K562 (cell line): ENCODE measurements at regions not wholly inside any gene's neighbourhood (a gene's known extent, or its start where the extent isn't known, plus 50 kb on each side); places are given as distances from the start of the nearest gene placed in this dataset.

ENCODE experiments used
- CAMTA2 ChIP-seq: fragments of 250-450 bp; sonication (Bioruptor Pico); conservative IDR thresholded peaks from 2 replicates; pipeline ENCODE4 v1.5.1; 2022
- CBX1 ChIP-seq: sonication (generic); IDR thresholded peaks from 2 replicates; pipeline ENCODE4 v1.6.1; 2016; ENCODE audit warnings: antibody characterized with exemption, low read depth, mild to moderate bottlenecking
- GTF2B ChIP-seq: IDR thresholded peaks from 2 replicates; pipeline ENCODE4 v1.6.1; 2011; ENCODE audit not compliant: insufficient read length; ENCODE audit errors: extremely low read depth
- HBP1 ChIP-seq: fragments of 450-650 bp; formaldehyde crosslinking; IDR thresholded peaks from 2 replicates; pipeline ENCODE4 v1.4.0; 2022; ENCODE audit warnings: missing genetic modification characterization
- PYGO2 ChIP-seq: fragments of 450-650 bp; IDR thresholded peaks from 2 replicates; pipeline ENCODE4 v1.6.1; 2016; ENCODE audit warnings: mild to moderate bottlenecking, missing genetic modification characterization, moderate library complexity, missing compliant biosample characterization
- SRF ChIP-seq, 2 experiments: fragments of 250-450, 450-650 bp in 1 of 2; sonication (Bioruptor Pico) in 1 of 2; sonication (generic) in 1 of 2; formaldehyde crosslinking; IDR thresholded peaks; 2 replicates each; pipeline versions ENCODE4 v1.5.0 to v1.5.1; 2020 to 2022; ENCODE audit warnings: mild to moderate bottlenecking in 1 of 2, missing genetic modification reagents in 1 of 2
- TBP ChIP-seq: optimal IDR thresholded peaks from 2 replicates; pipeline ENCODE3; 2011; ENCODE audit warnings: low read depth, low read length, improper control_type of control experiment
- YBX1 ChIP-seq: fragments of 450-650 bp; IDR thresholded peaks from 2 replicates; pipeline ENCODE4 v1.7.1; 2016; ENCODE audit warnings: mild to moderate bottlenecking
- TF ChIP-seq, protein P1 (sequence below): fragments of 200-600 bp; sonication (generic); IDR thresholded peaks from one replicate; pipeline ENCODE4 v1.6.1; 2012; ENCODE audit warnings: mild to moderate bottlenecking, low read depth, low read length, inconsistent platforms
- TF ChIP-seq, protein P2 (sequence below): fragments of 200-800 bp; sonication (Bioruptor generic); IDR thresholded peaks from 2 replicates; pipeline ENCODE4 v1.6.1; 2017; ENCODE audit warnings: missing genetic modification characterization, missing compliant biosample characterization

DNA sequence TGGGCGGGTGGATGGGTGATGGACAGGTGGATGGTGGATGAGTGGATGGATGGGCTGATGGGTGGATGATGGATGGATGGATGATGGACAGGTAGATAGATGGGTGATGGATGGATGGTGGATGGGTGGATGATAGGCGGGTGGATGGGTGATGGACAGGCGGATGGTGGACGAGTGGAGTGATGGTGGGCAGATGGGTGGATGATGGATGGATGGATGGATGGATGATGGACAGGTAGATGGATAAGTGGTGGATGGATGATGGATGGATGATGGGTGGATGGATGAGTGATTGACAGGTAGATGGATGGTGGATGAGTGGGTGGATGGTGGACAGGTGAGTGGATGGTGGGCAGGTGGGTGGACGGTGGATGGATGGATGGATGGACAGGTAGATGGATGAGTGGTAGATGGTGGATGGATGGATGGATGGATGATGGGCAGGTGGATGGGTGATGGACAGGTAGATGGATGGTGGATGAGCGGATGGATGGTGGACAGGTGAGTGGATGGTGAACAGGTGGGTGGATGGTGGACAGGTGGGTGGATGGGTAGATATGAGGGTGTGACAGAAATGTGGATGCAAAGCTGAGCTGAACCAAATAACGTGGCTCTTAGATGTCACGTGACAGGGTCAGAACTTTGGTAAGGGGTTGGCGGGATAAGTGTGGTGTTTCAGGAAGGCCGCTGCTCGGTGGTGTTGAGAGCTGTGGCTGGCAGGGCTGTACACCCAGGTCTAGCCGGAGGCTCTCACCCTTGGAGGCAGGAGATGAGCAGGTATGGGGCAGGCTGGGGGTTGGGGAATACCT lies 234.3 kb upstream of the CIBAR2 start (continued):
- TF ChIP-seq, protein P1, sequence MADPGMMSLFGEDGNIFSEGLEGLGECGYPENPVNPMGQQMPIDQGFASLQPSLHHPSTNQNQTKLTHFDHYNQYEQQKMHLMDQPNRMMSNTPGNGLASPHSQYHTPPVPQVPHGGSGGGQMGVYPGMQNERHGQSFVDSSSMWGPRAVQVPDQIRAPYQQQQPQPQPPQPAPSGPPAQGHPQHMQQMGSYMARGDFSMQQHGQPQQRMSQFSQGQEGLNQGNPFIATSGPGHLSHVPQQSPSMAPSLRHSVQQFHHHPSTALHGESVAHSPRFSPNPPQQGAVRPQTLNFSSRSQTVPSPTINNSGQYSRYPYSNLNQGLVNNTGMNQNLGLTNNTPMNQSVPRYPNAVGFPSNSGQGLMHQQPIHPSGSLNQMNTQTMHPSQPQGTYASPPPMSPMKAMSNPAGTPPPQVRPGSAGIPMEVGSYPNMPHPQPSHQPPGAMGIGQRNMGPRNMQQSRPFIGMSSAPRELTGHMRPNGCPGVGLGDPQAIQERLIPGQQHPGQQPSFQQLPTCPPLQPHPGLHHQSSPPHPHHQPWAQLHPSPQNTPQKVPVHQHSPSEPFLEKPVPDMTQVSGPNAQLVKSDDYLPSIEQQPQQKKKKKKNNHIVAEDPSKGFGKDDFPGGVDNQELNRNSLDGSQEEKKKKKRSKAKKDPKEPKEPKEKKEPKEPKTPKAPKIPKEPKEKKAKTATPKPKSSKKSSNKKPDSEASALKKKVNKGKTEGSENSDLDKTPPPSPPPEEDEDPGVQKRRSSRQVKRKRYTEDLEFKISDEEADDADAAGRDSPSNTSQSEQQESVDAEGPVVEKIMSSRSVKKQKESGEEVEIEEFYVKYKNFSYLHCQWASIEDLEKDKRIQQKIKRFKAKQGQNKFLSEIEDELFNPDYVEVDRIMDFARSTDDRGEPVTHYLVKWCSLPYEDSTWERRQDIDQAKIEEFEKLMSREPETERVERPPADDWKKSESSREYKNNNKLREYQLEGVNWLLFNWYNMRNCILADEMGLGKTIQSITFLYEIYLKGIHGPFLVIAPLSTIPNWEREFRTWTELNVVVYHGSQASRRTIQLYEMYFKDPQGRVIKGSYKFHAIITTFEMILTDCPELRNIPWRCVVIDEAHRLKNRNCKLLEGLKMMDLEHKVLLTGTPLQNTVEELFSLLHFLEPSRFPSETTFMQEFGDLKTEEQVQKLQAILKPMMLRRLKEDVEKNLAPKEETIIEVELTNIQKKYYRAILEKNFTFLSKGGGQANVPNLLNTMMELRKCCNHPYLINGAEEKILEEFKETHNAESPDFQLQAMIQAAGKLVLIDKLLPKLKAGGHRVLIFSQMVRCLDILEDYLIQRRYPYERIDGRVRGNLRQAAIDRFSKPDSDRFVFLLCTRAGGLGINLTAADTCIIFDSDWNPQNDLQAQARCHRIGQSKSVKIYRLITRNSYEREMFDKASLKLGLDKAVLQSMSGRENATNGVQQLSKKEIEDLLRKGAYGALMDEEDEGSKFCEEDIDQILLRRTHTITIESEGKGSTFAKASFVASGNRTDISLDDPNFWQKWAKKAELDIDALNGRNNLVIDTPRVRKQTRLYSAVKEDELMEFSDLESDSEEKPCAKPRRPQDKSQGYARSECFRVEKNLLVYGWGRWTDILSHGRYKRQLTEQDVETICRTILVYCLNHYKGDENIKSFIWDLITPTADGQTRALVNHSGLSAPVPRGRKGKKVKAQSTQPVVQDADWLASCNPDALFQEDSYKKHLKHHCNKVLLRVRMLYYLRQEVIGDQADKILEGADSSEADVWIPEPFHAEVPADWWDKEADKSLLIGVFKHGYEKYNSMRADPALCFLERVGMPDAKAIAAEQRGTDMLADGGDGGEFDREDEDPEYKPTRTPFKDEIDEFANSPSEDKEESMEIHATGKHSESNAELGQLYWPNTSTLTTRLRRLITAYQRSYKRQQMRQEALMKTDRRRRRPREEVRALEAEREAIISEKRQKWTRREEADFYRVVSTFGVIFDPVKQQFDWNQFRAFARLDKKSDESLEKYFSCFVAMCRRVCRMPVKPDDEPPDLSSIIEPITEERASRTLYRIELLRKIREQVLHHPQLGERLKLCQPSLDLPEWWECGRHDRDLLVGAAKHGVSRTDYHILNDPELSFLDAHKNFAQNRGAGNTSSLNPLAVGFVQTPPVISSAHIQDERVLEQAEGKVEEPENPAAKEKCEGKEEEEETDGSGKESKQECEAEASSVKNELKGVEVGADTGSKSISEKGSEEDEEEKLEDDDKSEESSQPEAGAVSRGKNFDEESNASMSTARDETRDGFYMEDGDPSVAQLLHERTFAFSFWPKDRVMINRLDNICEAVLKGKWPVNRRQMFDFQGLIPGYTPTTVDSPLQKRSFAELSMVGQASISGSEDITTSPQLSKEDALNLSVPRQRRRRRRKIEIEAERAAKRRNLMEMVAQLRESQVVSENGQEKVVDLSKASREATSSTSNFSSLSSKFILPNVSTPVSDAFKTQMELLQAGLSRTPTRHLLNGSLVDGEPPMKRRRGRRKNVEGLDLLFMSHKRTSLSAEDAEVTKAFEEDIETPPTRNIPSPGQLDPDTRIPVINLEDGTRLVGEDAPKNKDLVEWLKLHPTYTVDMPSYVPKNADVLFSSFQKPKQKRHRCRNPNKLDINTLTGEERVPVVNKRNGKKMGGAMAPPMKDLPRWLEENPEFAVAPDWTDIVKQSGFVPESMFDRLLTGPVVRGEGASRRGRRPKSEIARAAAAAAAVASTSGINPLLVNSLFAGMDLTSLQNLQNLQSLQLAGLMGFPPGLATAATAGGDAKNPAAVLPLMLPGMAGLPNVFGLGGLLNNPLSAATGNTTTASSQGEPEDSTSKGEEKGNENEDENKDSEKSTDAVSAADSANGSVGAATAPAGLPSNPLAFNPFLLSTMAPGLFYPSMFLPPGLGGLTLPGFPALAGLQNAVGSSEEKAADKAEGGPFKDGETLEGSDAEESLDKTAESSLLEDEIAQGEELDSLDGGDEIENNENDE: no peak
- TF ChIP-seq CAMTA2 (CRISPR knock-in tag) (no peak), GTF2B (no peak), TBP (no peak), SRF (CRISPR knock-in tag; IDR thresholded peaks at IDR 0.05) (no peak), CBX1 (no peak), PYGO2 (tag) (no peak), HBP1 (CRISPR knock-in tag) (peak; percentile 69), YBX1 (peak; percentile 47; the same call in 1 of the 2 replicates)
- TF ChIP-seq, protein P2, sequence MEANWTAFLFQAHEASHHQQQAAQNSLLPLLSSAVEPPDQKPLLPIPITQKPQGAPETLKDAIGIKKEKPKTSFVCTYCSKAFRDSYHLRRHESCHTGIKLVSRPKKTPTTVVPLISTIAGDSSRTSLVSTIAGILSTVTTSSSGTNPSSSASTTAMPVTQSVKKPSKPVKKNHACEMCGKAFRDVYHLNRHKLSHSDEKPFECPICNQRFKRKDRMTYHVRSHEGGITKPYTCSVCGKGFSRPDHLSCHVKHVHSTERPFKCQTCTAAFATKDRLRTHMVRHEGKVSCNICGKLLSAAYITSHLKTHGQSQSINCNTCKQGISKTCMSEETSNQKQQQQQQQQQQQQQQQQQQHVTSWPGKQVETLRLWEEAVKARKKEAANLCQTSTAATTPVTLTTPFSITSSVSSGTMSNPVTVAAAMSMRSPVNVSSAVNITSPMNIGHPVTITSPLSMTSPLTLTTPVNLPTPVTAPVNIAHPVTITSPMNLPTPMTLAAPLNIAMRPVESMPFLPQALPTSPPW (CRISPR knock-in tag): no peak
